Mucosa of gallbladder (tissue), 1 donor: ENCODE measurements at regions not wholly inside any gene's neighbourhood (a gene's known extent, or its start where the extent isn't known, plus 50 kb on each side); places are given as distances from the start of the nearest gene placed in this dataset.

ENCODE experiments used
- DNase-seq: peaks from one replicate; pipeline ENCODE4 v3.0.0-alpha.2; 2020; ENCODE audit warnings: low spot score
- donor health status: DM: no; HTN: no; CAD: no.

- no peak for DNase-seq
Observed at GRCh38 chr12:30092983-30093617, 309.4 kb upstream of the TMTC1 start.

- DNase-seq: no peak
Observed at GRCh38 chr12:30090258-30090657, 306.5 kb upstream of the TMTC1 start.

- DNase-seq: no peak
Observed at GRCh38 chr12:30088259-30088995, 304.7 kb upstream of the TMTC1 start.

GRCh38 chr12:30082381-30082780, 298.6 kb upstream of the TMTC1 start:
- DNase-seq: no peak

GRCh38 chr12:30074916-30075315, 291.2 kb upstream of the TMTC1 start:
- no peak for DNase-seq

- DNase-seq: no peak
Observed at GRCh38 chr12:30072824-30073223, 289.1 kb upstream of the TMTC1 start.

GRCh38 chr12:30067146-30067545, 283.4 kb upstream of the TMTC1 start:
- DNase-seq: no peak

GRCh38 chr12:30064906-30065305, 281.2 kb upstream of the TMTC1 start:
- DNase-seq: no peak

GRCh38 chr12:30063435-30063945, 279.7 kb upstream of the TMTC1 start:
- DNase-seq: no peak

GRCh38 chr12:30048371-30048770, 264.6 kb upstream of the TMTC1 start:
- DNase-seq: no peak

GRCh38 chr12:30047516-30048254, 263.9 kb upstream of the TMTC1 start:
- DNase-seq: no peak

- no peak for DNase-seq
Observed at GRCh38 chr12:30046376-30046775, 262.6 kb upstream of the TMTC1 start.

GRCh38 chr12:30045171-30045570, 261.4 kb upstream of the TMTC1 start:
- DNase-seq: no peak

- DNase-seq: no peak
Observed at GRCh38 chr12:30044206-30044605, 260.5 kb upstream of the TMTC1 start.

GRCh38 chr12:30043151-30043847, 259.6 kb upstream of the TMTC1 start:
- DNase-seq: no peak

GRCh38 chr12:30041096-30041495, 257.4 kb upstream of the TMTC1 start:
- DNase-seq: no peak

GRCh38 chr12:30030693-30031374, 247.1 kb upstream of the TMTC1 start:
- DNase-seq: no peak

GRCh38 chr12:30026621-30027234, 243.0 kb upstream of the TMTC1 start:
- DNase-seq: no peak

- no peak for DNase-seq
Observed at GRCh38 chr12:30025317-30025716, 241.6 kb upstream of the TMTC1 start.

GRCh38 chr12:30023186-30023585, 239.4 kb upstream of the TMTC1 start:
- no peak for DNase-seq
